ENCODE measurements at regions not wholly inside any gene's neighbourhood (a gene's known extent, or its start where the extent isn't known, plus 50 kb on each side); places are given as distances from the start of the nearest gene placed in this dataset.

GRCh38 chr15:98280284-98280975, 319.9 kb downstream of the ARRDC4 start:
- Histone ChIP-seq H3K27ac (ENCODE audit: insufficient read depth, low read depth, low read length) (no peak overlapping the region), H3K4me2 (ENCODE audit: insufficient read depth, low read length) (no peak overlapping the region), H3K9me3 (replicated peaks; ENCODE audit: control insufficient read depth, insufficient read depth, low read length) (peaks cover 5% of the 10 kb centered on the region), H3K4me1 (ENCODE audit: control insufficient read depth, extremely low read depth, insufficient read depth, low read length) (no peaks in the 10 kb centered on the region), H3K79me2 (ENCODE audit: control insufficient read depth, insufficient read depth, low read length) (no peaks in the 10 kb centered on the region), H3K9ac (replicated peaks; ENCODE audit: extremely low read depth, insufficient read depth, low read length) (no peak overlapping the region), H3K4me3 (replicated peaks in 1 of 3; ENCODE audit: insufficient read depth in 1 of 3, low read depth in 1 of 3, low read length in 3 of 3) (no peak overlapping the region), H3K27me3 (ENCODE audit: control insufficient read depth in 2 of 2, insufficient read depth in 2 of 2, low read length in 2 of 2) (no peaks in the 10 kb centered on the region), H3K9me1 (replicated peaks; ENCODE audit: control insufficient read depth, extremely low read depth, insufficient read depth, low read length) (no peaks in the 10 kb centered on the region), H2AFZ (ENCODE audit: low read depth, low read length) (no peak overlapping the region), H3K36me3 (ENCODE audit: control insufficient read depth in 2 of 2, extremely low read depth in 1 of 2, insufficient read depth in 2 of 2, low read length in 2 of 2) (no peaks in the 10 kb centered on the region), H4K20me1 (replicated peaks; ENCODE audit: control insufficient read depth, extremely low read depth, insufficient read depth, low read length) (no peaks in the 10 kb centered on the region)
- POLR2A ChIA-PET = no interaction called here
- no peak for FAIRE-seq
- intact Hi-C loops (cut with micrococcal nuclease) = no loop called here
- dilution Hi-C loops (cut with MboI; ENCODE audit: extremely low pct_ligation_motif_present, low sequenced_read_pairs) = no loop called here
- TF ChIP-seq GATA2 (IDR thresholded peaks at IDR 0.05; ENCODE audit: insufficient read depth, insufficient read length, low read depth, low read length) (no peak), CTCF (IDR thresholded peaks at IDR 0.05; ENCODE audit: extremely low read depth in 1 of 2, insufficient read depth in 1 of 2, low read depth in 1 of 2, low read length in 2 of 2) (no peak), FOS (IDR thresholded peaks at IDR 0.05; ENCODE audit: borderline replicate concordance, insufficient read depth, low read length) (no peak), MAX (IDR thresholded peaks at IDR 0.05; ENCODE audit: insufficient read depth, insufficient read length) (no peak), MYC (IDR thresholded peaks at IDR 0.05; ENCODE audit: low read depth, low read length) (no peak), JUN (IDR thresholded peaks at IDR 0.05; ENCODE audit: borderline replicate concordance, insufficient read depth, insufficient read length, low read depth) (no peak), POLR2A (IDR thresholded peaks at IDR 0.05; ENCODE audit: low read depth, low read length) (no peak), EZH2 (IDR thresholded peaks at IDR 0.05; ENCODE audit: borderline replicate concordance, low read depth, low read length, severe bottlenecking) (no peak), POLR2AphosphoS5 (IDR thresholded peaks at IDR 0.05; ENCODE audit: insufficient read depth, low read depth, low read length) (no peak)
- no TSS peak for BruUV-seq (replicated peaks)
- DNase-seq (ENCODE audit: low read depth, low spot score) = no peak
- CTCF ChIA-PET = no interaction called here
